ENCODE measurements at regions not wholly inside any gene's neighbourhood (a gene's known extent, or its start where the extent isn't known, plus 50 kb on each side); places are given as distances from the start of the nearest gene placed in this dataset.

GRCh38 chr21:28669971-28670653 is 322.6 kb downstream of the LTN1 start:
- 65 to 80% (median 80%) methylated on average over 3 of the region's 3 CpGs for WGBS, 3 donors
- FAIRE-seq (no peak), DNase-seq (no peak)
- H3K4me1 ChIP-seq (ENCODE audit: control insufficient read depth in 3 of 3, insufficient read depth in 2 of 3, low read depth in 1 of 3, low read length in 2 of 3), result no peaks in the 10 kb centered on the region
- H3K4me3 ChIP-seq (ENCODE audit: low read depth in 1 of 3, low read length in 3 of 3), result no peak overlapping the region
- no peaks in the 10 kb centered on the region for H3K36me3 ChIP-seq (ENCODE audit: control insufficient read depth in 3 of 3, insufficient read depth in 2 of 3, low read depth in 1 of 3, low read length in 3 of 3)
- H3K27ac ChIP-seq (ENCODE audit: low read depth in 1 of 3, low read length in 2 of 3), result no peak overlapping the region
- no peaks in the 10 kb centered on the region for H3K9me3 ChIP-seq (ENCODE audit: control insufficient read depth in 2 of 2, insufficient read depth in 1 of 2, low read depth in 1 of 2, low read length in 1 of 2)
- H3K27me3 ChIP-seq (ENCODE audit: control insufficient read depth in 3 of 3, insufficient read depth in 3 of 3, low read length in 3 of 3), result no peaks in the 10 kb centered on the region

- WGBS, 3 donors, result 58 to 76% (median 67%) methylated on average over 2 of the region's 2 CpGs
- Histone ChIP-seq H3K9me3 (ENCODE audit: control insufficient read depth in 2 of 2, insufficient read depth in 1 of 2, low read depth in 1 of 2, low read length in 1 of 2) (no peaks in the 10 kb centered on the region), H3K27me3 (ENCODE audit: control insufficient read depth in 3 of 3, insufficient read depth in 3 of 3, low read length in 3 of 3) (no peaks in the 10 kb centered on the region), H3K4me3 (ENCODE audit: low read depth in 1 of 3, low read length in 3 of 3) (no peak overlapping the region), H3K4me1 (ENCODE audit: control insufficient read depth in 3 of 3, insufficient read depth in 2 of 3, low read depth in 1 of 3, low read length in 2 of 3) (no peaks in the 10 kb centered on the region), H3K27ac (ENCODE audit: low read depth in 1 of 3, low read length in 2 of 3) (no peak overlapping the region), H3K36me3 (ENCODE audit: control insufficient read depth in 3 of 3, insufficient read depth in 2 of 3, low read depth in 1 of 3, low read length in 3 of 3) (no peaks in the 10 kb centered on the region)
- DNase-seq, result no peak
- FAIRE-seq, result no peak
Observed at GRCh38 chr21:28669321-28669720, 323.4 kb downstream of the LTN1 start.

GRCh38 chr21:28663754-28664153 is 328.9 kb downstream of the LTN1 start:
- Histone ChIP-seq H3K9me3 (ENCODE audit: control insufficient read depth in 2 of 2, insufficient read depth in 1 of 2, low read depth in 1 of 2, low read length in 1 of 2) (no peaks in the 10 kb centered on the region), H3K27me3 (ENCODE audit: control insufficient read depth in 3 of 3, insufficient read depth in 3 of 3, low read length in 3 of 3) (no peaks in the 10 kb centered on the region), H3K36me3 (ENCODE audit: control insufficient read depth in 3 of 3, insufficient read depth in 2 of 3, low read depth in 1 of 3, low read length in 3 of 3) (no peaks in the 10 kb centered on the region), H3K4me3 (ENCODE audit: low read depth in 1 of 3, low read length in 3 of 3) (no peak overlapping the region), H3K4me1 (ENCODE audit: control insufficient read depth in 3 of 3, insufficient read depth in 2 of 3, low read depth in 1 of 3, low read length in 2 of 3) (no peaks in the 10 kb centered on the region), H3K27ac (ENCODE audit: low read depth in 1 of 3, low read length in 2 of 3) (no peak overlapping the region)
- DNase-seq, result no peak
- 86 to 88% (median 86%) methylated on average over 5 of the region's 5 CpGs for WGBS, 3 donors
- FAIRE-seq, result no peak

- no peak overlapping the region for H3K4me3 ChIP-seq (ENCODE audit: low read depth in 1 of 3, low read length in 3 of 3)
- no peaks in the 10 kb centered on the region for H3K4me1 ChIP-seq (ENCODE audit: control insufficient read depth in 3 of 3, insufficient read depth in 2 of 3, low read depth in 1 of 3, low read length in 2 of 3)
- DNase-seq, result no peak
- H3K27ac ChIP-seq (ENCODE audit: low read depth in 1 of 3, low read length in 2 of 3), result no peak overlapping the region
- H3K36me3 ChIP-seq (ENCODE audit: control insufficient read depth in 3 of 3, insufficient read depth in 2 of 3, low read depth in 1 of 3, low read length in 3 of 3), result no peaks in the 10 kb centered on the region
- no peak for FAIRE-seq
- no peaks in the 10 kb centered on the region for H3K27me3 ChIP-seq (ENCODE audit: control insufficient read depth in 3 of 3, insufficient read depth in 3 of 3, low read length in 3 of 3)
- no peaks in the 10 kb centered on the region for H3K9me3 ChIP-seq (ENCODE audit: control insufficient read depth in 2 of 2, insufficient read depth in 1 of 2, low read depth in 1 of 2, low read length in 1 of 2)
- WGBS, 3 donors, result 94 to 97% (median 95%) methylated on average over 4 of the region's 4 CpGs
Observed at GRCh38 chr21:28663111-28663693, 329.5 kb downstream of the LTN1 start.

- FAIRE-seq (no peak), DNase-seq (no peak)
- H3K36me3 ChIP-seq (ENCODE audit: control insufficient read depth in 3 of 3, insufficient read depth in 2 of 3, low read depth in 1 of 3, low read length in 3 of 3), result no peaks in the 10 kb centered on the region
- H3K4me3 ChIP-seq (ENCODE audit: low read depth in 1 of 3, low read length in 3 of 3), result no peak overlapping the region
- no peaks in the 10 kb centered on the region for H3K27me3 ChIP-seq (ENCODE audit: control insufficient read depth in 3 of 3, insufficient read depth in 3 of 3, low read length in 3 of 3)
- H3K9me3 ChIP-seq (ENCODE audit: control insufficient read depth in 2 of 2, insufficient read depth in 1 of 2, low read depth in 1 of 2, low read length in 1 of 2), result no peaks in the 10 kb centered on the region
- H3K4me1 ChIP-seq (ENCODE audit: control insufficient read depth in 3 of 3, insufficient read depth in 2 of 3, low read depth in 1 of 3, low read length in 2 of 3), result no peaks in the 10 kb centered on the region
- no peak overlapping the region for H3K27ac ChIP-seq (ENCODE audit: low read depth in 1 of 3, low read length in 2 of 3)
Observed at GRCh38 chr21:28657566-28657965, 335.1 kb downstream of the LTN1 start.

GRCh38 chr21:28655471-28655870 is 337.2 kb downstream of the LTN1 start:
- H3K27me3 ChIP-seq (ENCODE audit: control insufficient read depth in 3 of 3, insufficient read depth in 3 of 3, low read length in 3 of 3), result no peaks in the 10 kb centered on the region
- no peaks in the 10 kb centered on the region for H3K9me3 ChIP-seq (ENCODE audit: control insufficient read depth in 2 of 2, insufficient read depth in 1 of 2, low read depth in 1 of 2, low read length in 1 of 2)
- H3K27ac ChIP-seq (ENCODE audit: low read depth in 1 of 3, low read length in 2 of 3), result no peak overlapping the region
- H3K36me3 ChIP-seq (ENCODE audit: control insufficient read depth in 3 of 3, insufficient read depth in 2 of 3, low read depth in 1 of 3, low read length in 3 of 3), result no peaks in the 10 kb centered on the region
- WGBS, 3 donors, result 94 to 100% (median 100%) methylated on average over 1 of the region's 1 CpG
- H3K4me3 ChIP-seq (ENCODE audit: low read depth in 1 of 3, low read length in 3 of 3), result no peak overlapping the region
- DNase-seq (no peak), FAIRE-seq (no peak)
- no peaks in the 10 kb centered on the region for H3K4me1 ChIP-seq (ENCODE audit: control insufficient read depth in 3 of 3, insufficient read depth in 2 of 3, low read depth in 1 of 3, low read length in 2 of 3)

GRCh38 chr21:28654406-28654805 is 338.3 kb downstream of the LTN1 start:
- no peak overlapping the region for H3K27ac ChIP-seq (ENCODE audit: low read depth in 1 of 3, low read length in 2 of 3)
- H3K4me3 ChIP-seq (ENCODE audit: low read depth in 1 of 3, low read length in 3 of 3), result no peak overlapping the region
- no peaks in the 10 kb centered on the region for H3K27me3 ChIP-seq (ENCODE audit: control insufficient read depth in 3 of 3, insufficient read depth in 3 of 3, low read length in 3 of 3)
- FAIRE-seq, result no peak
- WGBS, 3 donors, result 71 to 93% (median 86%) methylated on average over 3 of the region's 3 CpGs
- DNase-seq, result no peak
- no peaks in the 10 kb centered on the region for H3K4me1 ChIP-seq (ENCODE audit: control insufficient read depth in 3 of 3, insufficient read depth in 2 of 3, low read depth in 1 of 3, low read length in 2 of 3)
- H3K9me3 ChIP-seq (ENCODE audit: control insufficient read depth in 2 of 2, insufficient read depth in 1 of 2, low read depth in 1 of 2, low read length in 1 of 2), result no peaks in the 10 kb centered on the region
- no peaks in the 10 kb centered on the region for H3K36me3 ChIP-seq (ENCODE audit: control insufficient read depth in 3 of 3, insufficient read depth in 2 of 3, low read depth in 1 of 3, low read length in 3 of 3)

- no peaks in the 10 kb centered on the region for H3K36me3 ChIP-seq (ENCODE audit: control insufficient read depth in 3 of 3, insufficient read depth in 2 of 3, low read depth in 1 of 3, low read length in 3 of 3)
- no peaks in the 10 kb centered on the region for H3K9me3 ChIP-seq (ENCODE audit: control insufficient read depth in 2 of 2, insufficient read depth in 1 of 2, low read depth in 1 of 2, low read length in 1 of 2)
- 76 to 80% (median 78%) methylated on average over 1 of the region's 1 CpG for WGBS, 3 donors
- FAIRE-seq (no peak), DNase-seq (no peak)
- H3K4me3 ChIP-seq (ENCODE audit: low read depth in 1 of 3, low read length in 3 of 3), result no peak overlapping the region
- no peaks in the 10 kb centered on the region for H3K27me3 ChIP-seq (ENCODE audit: control insufficient read depth in 3 of 3, insufficient read depth in 3 of 3, low read length in 3 of 3)
- no peaks in the 10 kb centered on the region for H3K4me1 ChIP-seq (ENCODE audit: control insufficient read depth in 3 of 3, insufficient read depth in 2 of 3, low read depth in 1 of 3, low read length in 2 of 3)
- H3K27ac ChIP-seq (ENCODE audit: low read depth in 1 of 3, low read length in 2 of 3), result no peak overlapping the region
Observed at GRCh38 chr21:28644762-28645161, 347.9 kb downstream of the LTN1 start.

- 94 to 99% (median 98%) methylated on average over 4 of the region's 4 CpGs for WGBS, 3 donors
- no peak overlapping the region for H3K4me3 ChIP-seq (ENCODE audit: low read depth in 1 of 3, low read length in 3 of 3)
- H3K4me1 ChIP-seq (ENCODE audit: control insufficient read depth in 3 of 3, insufficient read depth in 2 of 3, low read depth in 1 of 3, low read length in 2 of 3), result no peaks in the 10 kb centered on the region
- H3K27me3 ChIP-seq (ENCODE audit: control insufficient read depth in 3 of 3, insufficient read depth in 3 of 3, low read length in 3 of 3), result no peaks in the 10 kb centered on the region
- no peak overlapping the region for H3K27ac ChIP-seq (ENCODE audit: low read depth in 1 of 3, low read length in 2 of 3)
- FAIRE-seq (no peak), DNase-seq (no peak)
- H3K9me3 ChIP-seq (ENCODE audit: control insufficient read depth in 2 of 2, insufficient read depth in 1 of 2, low read depth in 1 of 2, low read length in 1 of 2), result no peaks in the 10 kb centered on the region
- no peaks in the 10 kb centered on the region for H3K36me3 ChIP-seq (ENCODE audit: control insufficient read depth in 3 of 3, insufficient read depth in 2 of 3, low read depth in 1 of 3, low read length in 3 of 3)
Observed at GRCh38 chr21:28642891-28643290, 349.8 kb downstream of the LTN1 start.
